T-helper 1 cell treated with Interleukin-12 subunit alpha and Interleukin-12 subunit beta and Interleukin-4 antibody, amounts not matched to agents 30 μg/mL and 1 μg/mL, for 36 hours (primary cell): ENCODE measurements at regions not wholly inside any gene's neighbourhood (a gene's known extent, or its start where the extent isn't known, plus 50 kb on each side); places are given as distances from the start of the nearest gene placed in this dataset.

ENCODE experiments used
- H3K27ac Mint-ChIP-seq: one replicate; pipeline ENCODE4 v1.8.0; 2021; ENCODE audit warnings: mild to moderate bottlenecking, mixed read lengths
- H3K27me3 Mint-ChIP-seq: one replicate; pipeline ENCODE4 v1.8.0; 2021; ENCODE audit warnings: low read depth, mixed read lengths
- H3K36me3 Mint-ChIP-seq: one replicate; pipeline ENCODE4 v1.8.0; 2021; ENCODE audit warnings: low read depth, mixed read lengths
- H3K4me1 Mint-ChIP-seq: one replicate; pipeline ENCODE4 v1.8.0; 2021; ENCODE audit warnings: low read depth, mixed read lengths
- H3K4me3 Mint-ChIP-seq: one replicate; pipeline ENCODE4 v1.8.0; 2021; ENCODE audit warnings: mild to moderate bottlenecking, moderate library complexity, mixed read lengths
- H3K9me3 Mint-ChIP-seq: one replicate; pipeline ENCODE4 v1.8.0; 2021; ENCODE audit warnings: mixed read lengths

DNA sequence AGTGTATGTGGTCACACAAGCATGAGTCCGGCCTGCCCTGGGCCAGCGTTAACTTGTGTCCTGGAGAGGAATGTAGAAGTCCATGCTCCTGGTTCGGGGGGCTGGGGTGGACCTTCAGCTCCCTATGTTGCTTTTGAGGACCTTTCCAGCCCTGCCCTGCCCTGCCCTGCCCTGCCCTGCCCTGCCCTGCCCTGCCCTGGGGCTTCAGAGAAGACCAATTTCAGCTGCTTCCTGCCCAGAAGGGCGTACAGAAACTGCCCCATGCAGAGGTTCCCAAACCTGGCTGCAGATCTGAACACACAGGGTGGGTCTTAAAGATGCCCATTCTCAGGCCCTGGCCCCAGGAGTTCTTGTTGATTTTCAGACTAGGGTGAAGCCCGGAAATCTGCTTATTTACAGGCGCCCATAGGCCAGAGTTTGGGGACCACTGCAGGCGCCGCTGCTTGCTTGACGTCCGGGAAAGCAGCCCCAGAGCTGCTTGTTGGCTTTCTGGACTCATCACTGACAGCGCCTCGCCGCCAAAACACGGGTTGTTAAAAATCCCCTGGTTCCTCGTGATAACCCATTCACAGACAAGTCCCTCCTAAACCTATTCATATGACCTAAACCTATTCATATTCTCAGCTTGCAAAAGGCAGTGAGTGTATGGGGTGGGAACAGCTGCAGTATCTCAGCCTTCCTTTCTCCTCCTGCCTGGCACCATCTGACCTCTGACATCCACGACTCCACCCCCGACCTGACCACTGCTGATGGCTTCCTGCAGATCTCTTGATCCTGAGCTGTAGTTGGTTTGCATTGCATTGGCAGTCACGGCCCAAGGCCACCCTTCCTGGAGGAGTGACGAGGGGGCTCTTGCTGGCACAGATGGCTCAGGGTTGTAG, 198.3 kb downstream of the GLI2 start:
- no peaks in the 10 kb centered on the region for H3K27me3 Mint-ChIP-seq
- H3K36me3 Mint-ChIP-seq: no peaks in the 10 kb centered on the region
- no peak overlapping the region for H3K27ac Mint-ChIP-seq
- no peaks in the 10 kb centered on the region for H3K4me1 Mint-ChIP-seq
- no peaks in the 10 kb centered on the region for H3K9me3 Mint-ChIP-seq
- no peak overlapping the region for H3K4me3 Mint-ChIP-seq

DNA sequence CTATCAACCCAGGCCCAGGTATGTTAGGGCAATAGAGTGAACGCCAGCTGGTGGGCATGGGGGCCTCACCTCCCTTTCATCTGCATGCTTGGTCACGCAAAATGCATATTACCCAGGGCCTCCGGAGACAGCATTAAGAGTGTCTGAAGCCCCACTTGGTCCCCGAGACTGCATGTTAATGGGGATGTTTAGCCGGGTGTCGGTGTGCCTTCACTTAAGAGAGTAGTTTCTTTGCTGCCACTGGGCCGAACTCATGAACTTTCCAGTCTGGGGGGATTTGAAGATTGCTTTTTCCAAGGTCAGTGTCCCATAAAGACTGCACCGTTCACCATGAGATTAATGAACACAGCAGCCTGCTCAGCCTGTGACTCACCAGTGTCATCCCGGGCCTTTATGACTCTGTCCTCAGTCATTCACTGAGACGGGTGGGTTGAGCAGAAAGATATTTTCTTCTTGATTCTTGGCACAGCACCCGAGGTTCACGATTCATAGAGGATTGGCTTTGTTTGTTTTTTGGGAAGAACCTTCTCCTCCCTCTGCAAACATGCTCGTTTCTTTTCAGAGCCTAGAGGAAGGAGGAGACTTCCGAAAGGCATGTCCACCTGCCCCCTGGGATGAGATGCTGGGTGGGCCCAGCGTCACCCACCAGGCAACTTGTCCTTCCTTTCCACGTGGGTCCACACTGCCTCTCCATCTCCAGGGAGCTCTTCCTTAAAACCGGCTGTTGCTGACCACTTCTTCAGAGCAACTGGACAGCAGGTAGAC, 199.1 kb downstream of the GLI2 start:
- no peaks in the 10 kb centered on the region for H3K4me1 Mint-ChIP-seq
- H3K27ac Mint-ChIP-seq: no peak overlapping the region
- H3K36me3 Mint-ChIP-seq: no peaks in the 10 kb centered on the region
- no peak overlapping the region for H3K4me3 Mint-ChIP-seq
- no peaks in the 10 kb centered on the region for H3K27me3 Mint-ChIP-seq
- no peaks in the 10 kb centered on the region for H3K9me3 Mint-ChIP-seq

GRCh38 chr2:120935339-120936313, 200.0 kb downstream of the GLI2 start:
- H3K4me1 Mint-ChIP-seq: no peaks in the 10 kb centered on the region
- no peaks in the 10 kb centered on the region for H3K27me3 Mint-ChIP-seq
- H3K9me3 Mint-ChIP-seq: no peaks in the 10 kb centered on the region
- no peak overlapping the region for H3K27ac Mint-ChIP-seq
- H3K4me3 Mint-ChIP-seq: no peak overlapping the region
- H3K36me3 Mint-ChIP-seq: no peaks in the 10 kb centered on the region

- no peak overlapping the region for H3K4me3 Mint-ChIP-seq
- H3K36me3 Mint-ChIP-seq: no peaks in the 10 kb centered on the region
- no peak overlapping the region for H3K27ac Mint-ChIP-seq
- H3K27me3 Mint-ChIP-seq: no peaks in the 10 kb centered on the region
- H3K9me3 Mint-ChIP-seq: no peaks in the 10 kb centered on the region
- no peaks in the 10 kb centered on the region for H3K4me1 Mint-ChIP-seq
Observed at GRCh38 chr2:120936476-120937334, 201.0 kb downstream of the GLI2 start.

DNA sequence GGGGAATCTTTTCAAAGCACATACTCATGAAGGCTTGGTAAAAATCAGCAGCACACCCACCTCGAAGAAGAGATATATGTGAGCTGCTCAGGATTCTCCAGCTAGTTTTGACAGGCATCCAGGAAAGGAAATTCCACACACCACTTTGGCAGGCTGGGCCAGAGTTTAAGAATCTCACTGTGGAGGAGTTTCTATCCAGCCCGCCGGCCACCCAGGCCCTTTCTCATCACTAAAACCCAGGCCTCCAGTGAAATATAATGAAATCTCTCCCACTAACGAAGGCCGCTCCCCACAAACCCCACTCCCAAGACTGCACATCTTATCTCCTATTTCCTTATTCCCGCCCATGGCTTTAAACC, 202.0 kb downstream of the GLI2 start:
- no peaks in the 10 kb centered on the region for H3K27me3 Mint-ChIP-seq
- no peaks in the 10 kb centered on the region for H3K4me1 Mint-ChIP-seq
- no peak overlapping the region for H3K27ac Mint-ChIP-seq
- H3K9me3 Mint-ChIP-seq: no peaks in the 10 kb centered on the region
- H3K36me3 Mint-ChIP-seq: no peaks in the 10 kb centered on the region
- H3K4me3 Mint-ChIP-seq: no peak overlapping the region

- Mint-ChIP-seq H3K27me3 (no peaks in the 10 kb centered on the region), H3K4me3 (no peak overlapping the region), H3K9me3 (no peaks in the 10 kb centered on the region), H3K36me3 (no peaks in the 10 kb centered on the region), H3K27ac (no peak overlapping the region), H3K4me1 (no peaks in the 10 kb centered on the region)
Observed at GRCh38 chr2:120938045-120938771, 202.5 kb downstream of the GLI2 start.

GRCh38 chr2:120939595-120940318, 204.1 kb downstream of the GLI2 start:
- Mint-ChIP-seq H3K36me3 (no peaks in the 10 kb centered on the region), H3K27me3 (no peaks in the 10 kb centered on the region), H3K4me1 (no peaks in the 10 kb centered on the region), H3K27ac (no peak overlapping the region), H3K4me3 (no peak overlapping the region), H3K9me3 (no peaks in the 10 kb centered on the region)

DNA sequence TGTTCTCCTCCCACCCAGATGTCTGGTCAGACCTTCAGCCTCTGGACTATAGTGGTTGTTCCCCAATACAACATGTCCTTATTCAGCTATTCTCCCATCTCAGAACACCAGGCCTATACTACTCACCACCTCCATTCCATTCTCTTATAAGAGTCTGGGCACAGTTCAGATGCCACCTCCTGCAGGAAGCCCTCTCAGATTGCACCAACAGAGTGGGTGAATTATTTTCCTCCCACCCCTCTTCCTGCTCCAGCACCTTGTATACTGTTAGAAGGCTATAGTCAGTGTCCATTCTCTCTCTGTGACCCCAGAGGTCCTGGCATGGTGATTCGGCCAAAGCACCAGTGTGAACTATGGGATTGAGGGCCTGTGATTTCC, 204.6 kb downstream of the GLI2 start:
- Mint-ChIP-seq H3K4me3 (no peak overlapping the region), H3K27ac (no peak overlapping the region), H3K36me3 (no peaks in the 10 kb centered on the region), H3K4me1 (no peaks in the 10 kb centered on the region), H3K9me3 (no peaks in the 10 kb centered on the region), H3K27me3 (no peaks in the 10 kb centered on the region)

DNA sequence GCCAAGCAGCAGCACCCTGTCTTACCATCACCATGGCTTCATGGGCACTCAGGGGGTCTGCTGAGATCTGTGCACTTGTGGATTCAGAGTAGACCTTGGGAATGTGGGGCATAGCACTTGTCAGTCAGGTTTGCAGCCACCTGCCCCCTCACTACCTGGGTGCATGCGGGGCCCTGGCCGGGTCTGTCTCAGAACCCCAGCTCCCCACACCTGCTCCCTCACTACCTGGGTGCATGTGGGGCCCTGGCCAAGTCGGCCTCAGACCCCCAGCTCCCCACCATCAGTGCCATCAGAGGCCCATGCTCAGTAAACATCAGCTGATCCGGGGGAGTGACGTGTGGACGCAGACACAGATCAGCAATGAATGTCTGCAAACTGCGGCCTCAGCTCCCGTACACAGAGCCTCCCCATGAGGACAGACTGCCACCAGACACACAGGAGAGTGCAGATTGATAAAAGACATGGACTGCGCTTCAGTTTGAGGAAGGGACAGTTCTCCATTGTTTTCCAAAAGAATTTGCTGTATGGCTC, 205.1 kb downstream of the GLI2 start:
- Mint-ChIP-seq H3K36me3 (no peaks in the 10 kb centered on the region), H3K27ac (no peak overlapping the region), H3K27me3 (no peaks in the 10 kb centered on the region), H3K4me1 (no peaks in the 10 kb centered on the region), H3K4me3 (no peak overlapping the region), H3K9me3 (no peaks in the 10 kb centered on the region)

- H3K27ac Mint-ChIP-seq: no peak overlapping the region
- H3K27me3 Mint-ChIP-seq: no peaks in the 10 kb centered on the region
- no peaks in the 10 kb centered on the region for H3K9me3 Mint-ChIP-seq
- no peak overlapping the region for H3K4me3 Mint-ChIP-seq
- H3K36me3 Mint-ChIP-seq: no peaks in the 10 kb centered on the region
- H3K4me1 Mint-ChIP-seq: no peaks in the 10 kb centered on the region
Observed at GRCh38 chr2:120941571-120942120, 206.0 kb downstream of the GLI2 start.

DNA sequence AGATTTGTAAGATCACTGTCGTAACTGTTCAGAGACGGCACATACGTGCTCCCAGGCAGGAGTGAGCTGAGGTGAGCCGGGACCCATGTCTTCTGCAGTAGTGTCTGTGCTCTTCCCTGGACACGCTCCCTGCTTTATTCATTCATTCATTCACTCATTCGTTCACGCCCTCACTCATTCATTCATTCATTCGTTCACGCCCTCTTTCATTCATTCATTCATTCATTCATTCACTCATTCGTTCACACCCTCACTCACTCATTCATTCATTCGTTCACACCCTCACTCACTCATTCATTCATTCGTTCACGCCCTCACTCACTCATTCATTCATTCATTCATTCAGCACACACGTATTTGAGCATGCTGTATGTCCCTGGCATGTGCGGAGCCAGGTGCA, 207.0 kb downstream of the GLI2 start:
- H3K4me3 Mint-ChIP-seq: no peak overlapping the region
- H3K27me3 Mint-ChIP-seq: no peaks in the 10 kb centered on the region
- H3K9me3 Mint-ChIP-seq: no peaks in the 10 kb centered on the region
- H3K4me1 Mint-ChIP-seq: no peaks in the 10 kb centered on the region
- H3K27ac Mint-ChIP-seq: no peak overlapping the region
- H3K36me3 Mint-ChIP-seq: no peaks in the 10 kb centered on the region

DNA sequence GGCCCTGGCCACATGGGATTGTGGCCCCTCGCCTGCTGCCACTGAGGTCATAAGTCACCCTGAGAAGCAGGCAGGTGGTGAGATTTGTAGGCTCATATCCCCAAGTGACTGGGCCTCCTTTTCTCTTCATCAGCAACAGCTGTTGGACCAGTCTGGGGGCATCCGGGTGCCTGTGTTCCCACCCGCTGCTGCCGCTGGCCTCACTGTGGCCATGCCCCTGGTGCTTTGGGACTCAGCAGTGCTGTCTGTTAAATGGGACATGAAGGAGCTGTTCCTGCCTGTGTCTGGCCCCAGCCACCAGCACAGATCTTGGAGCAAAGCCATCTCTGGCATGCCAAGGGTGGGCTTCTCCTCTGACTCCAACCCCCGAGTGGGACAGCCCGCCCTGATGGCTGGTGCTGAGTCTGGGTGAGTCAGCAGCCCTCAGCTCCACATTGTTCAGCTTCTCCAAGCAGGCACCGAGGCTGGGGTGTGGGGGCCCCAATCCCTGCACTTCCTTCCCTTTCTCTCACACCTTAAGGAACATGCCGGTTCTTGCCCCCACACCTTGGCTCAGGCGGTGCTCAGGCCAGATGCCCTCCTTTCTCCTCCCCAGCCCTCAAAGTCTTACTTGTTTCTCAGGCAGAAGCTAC, 207.9 kb downstream of the GLI2 start:
- no peak overlapping the region for H3K27ac Mint-ChIP-seq
- no peaks in the 10 kb centered on the region for H3K27me3 Mint-ChIP-seq
- no peak overlapping the region for H3K4me3 Mint-ChIP-seq
- no peaks in the 10 kb centered on the region for H3K36me3 Mint-ChIP-seq
- H3K9me3 Mint-ChIP-seq: no peaks in the 10 kb centered on the region
- no peaks in the 10 kb centered on the region for H3K4me1 Mint-ChIP-seq
